ENCODE measurements at regions not wholly inside any gene's neighbourhood (a gene's known extent, or its start where the extent isn't known, plus 50 kb on each side); places are given as distances from the start of the nearest gene placed in this dataset.

DNA sequence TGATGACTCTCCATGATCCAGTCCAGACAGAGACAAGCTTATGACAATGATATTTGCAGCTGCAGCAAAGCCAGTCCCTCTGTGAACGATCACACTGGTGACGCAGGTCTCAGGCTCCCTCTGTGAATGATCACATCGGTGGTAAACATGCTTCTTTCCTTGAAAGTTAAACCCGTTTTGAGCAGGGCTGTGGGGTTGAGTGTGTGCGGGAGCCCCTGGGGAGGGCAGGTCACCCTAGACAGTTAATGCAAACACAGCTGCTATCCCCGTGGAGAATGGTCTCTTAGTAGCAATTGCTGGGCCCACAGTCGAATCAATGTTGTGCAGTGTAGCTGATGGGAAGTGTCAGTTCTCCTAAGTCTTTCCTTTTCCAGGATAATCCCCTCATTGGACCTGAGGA, 71.0 kb upstream of the KIRREL3 start:
- H3K4me3 ChIP-seq (ENCODE audit: insufficient read depth, low read depth, low read length): no peak overlapping the region
- H2AFZ ChIP-seq (ENCODE audit: low read depth, low read length): no peak overlapping the region
- no peak for FAIRE-seq
- no peak for DNase-seq (ENCODE audit: low read depth)
- Mint-ChIP-seq H3K4me1 (ENCODE audit: low read depth, unreplicated experiment) (peaks cover 12% of the 10 kb centered on the region), H3K27me3 (ENCODE audit: low read depth, unreplicated experiment) (peaks cover 13% of the 10 kb centered on the region), H3K27ac (ENCODE audit: unreplicated experiment) (no peak overlapping the region), H3K36me3 (ENCODE audit: low read depth, unreplicated experiment) (no peaks in the 10 kb centered on the region), H3K4me3 (ENCODE audit: unreplicated experiment) (no peak overlapping the region), H3K9me3 (ENCODE audit: unreplicated experiment) (no peaks in the 10 kb centered on the region)
- H3K4me2 ChIP-seq (ENCODE audit: low read length): no peak overlapping the region
- H3K79me2 ChIP-seq (ENCODE audit: insufficient read depth, low read length): no peaks in the 10 kb centered on the region
- H3K36me3 ChIP-seq (ENCODE audit: insufficient read depth, low read length): no peaks in the 10 kb centered on the region
- no peak overlapping the region for H3K9ac ChIP-seq (ENCODE audit: low read length)
- no peak overlapping the region for H3K27ac ChIP-seq (ENCODE audit: low read depth, low read length)
- H3K27me3 ChIP-seq (ENCODE audit: insufficient read depth, low read length): peaks cover 3% of the 10 kb centered on the region
- H4K20me1 ChIP-seq (ENCODE audit: insufficient read depth, low read length): no peaks in the 10 kb centered on the region
- no peaks in the 10 kb centered on the region for H3K9me3 ChIP-seq (ENCODE audit: insufficient read depth, low read depth, low read length)
- H3K4me1 ChIP-seq (ENCODE audit: insufficient read depth, low read length): peaks cover 2% of the 10 kb centered on the region
- TF ChIP-seq EZH2 (IDR thresholded peaks at IDR 0.05; ENCODE audit: insufficient read depth, low read length): no peak
- TF ChIP-seq, protein P1, sequence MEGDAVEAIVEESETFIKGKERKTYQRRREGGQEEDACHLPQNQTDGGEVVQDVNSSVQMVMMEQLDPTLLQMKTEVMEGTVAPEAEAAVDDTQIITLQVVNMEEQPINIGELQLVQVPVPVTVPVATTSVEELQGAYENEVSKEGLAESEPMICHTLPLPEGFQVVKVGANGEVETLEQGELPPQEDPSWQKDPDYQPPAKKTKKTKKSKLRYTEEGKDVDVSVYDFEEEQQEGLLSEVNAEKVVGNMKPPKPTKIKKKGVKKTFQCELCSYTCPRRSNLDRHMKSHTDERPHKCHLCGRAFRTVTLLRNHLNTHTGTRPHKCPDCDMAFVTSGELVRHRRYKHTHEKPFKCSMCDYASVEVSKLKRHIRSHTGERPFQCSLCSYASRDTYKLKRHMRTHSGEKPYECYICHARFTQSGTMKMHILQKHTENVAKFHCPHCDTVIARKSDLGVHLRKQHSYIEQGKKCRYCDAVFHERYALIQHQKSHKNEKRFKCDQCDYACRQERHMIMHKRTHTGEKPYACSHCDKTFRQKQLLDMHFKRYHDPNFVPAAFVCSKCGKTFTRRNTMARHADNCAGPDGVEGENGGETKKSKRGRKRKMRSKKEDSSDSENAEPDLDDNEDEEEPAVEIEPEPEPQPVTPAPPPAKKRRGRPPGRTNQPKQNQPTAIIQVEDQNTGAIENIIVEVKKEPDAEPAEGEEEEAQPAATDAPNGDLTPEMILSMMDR (IDR thresholded peaks at IDR 0.05; ENCODE audit: insufficient read depth, low read depth, low read length): no peak

DNA sequence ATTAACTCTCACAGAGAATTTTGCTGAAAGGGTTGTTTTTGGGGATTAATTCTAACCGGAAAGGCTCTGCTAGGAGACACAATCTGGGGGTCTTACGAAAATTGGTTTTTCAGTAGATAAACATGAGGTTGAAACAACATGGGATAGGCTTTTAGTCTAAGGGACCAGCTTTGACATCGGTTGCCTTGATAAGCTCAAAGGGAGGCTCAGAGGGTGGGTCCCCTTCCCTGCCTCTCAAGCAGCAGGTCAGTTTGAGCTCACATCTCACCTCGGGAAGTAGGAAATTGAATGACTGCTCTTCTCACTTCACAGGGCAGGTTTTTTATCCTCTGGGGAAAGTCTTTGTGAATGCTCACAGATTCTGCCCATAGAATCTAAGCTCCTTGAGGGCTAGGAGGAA, 70.2 kb upstream of the KIRREL3 start:
- Histone ChIP-seq H3K27ac (ENCODE audit: low read depth, low read length) (no peak overlapping the region), H3K4me2 (ENCODE audit: low read length) (no peak overlapping the region), H3K4me3 (ENCODE audit: insufficient read depth, low read depth, low read length) (no peak overlapping the region), H3K9ac (ENCODE audit: low read length) (no peak overlapping the region), H3K27me3 (ENCODE audit: insufficient read depth, low read length) (peaks cover under 1% of the 10 kb centered on the region), H3K79me2 (ENCODE audit: insufficient read depth, low read length) (no peaks in the 10 kb centered on the region), H2AFZ (ENCODE audit: low read depth, low read length) (no peak overlapping the region), H3K4me1 (ENCODE audit: insufficient read depth, low read length) (peaks cover 2% of the 10 kb centered on the region), H4K20me1 (ENCODE audit: insufficient read depth, low read length) (no peaks in the 10 kb centered on the region), H3K9me3 (ENCODE audit: insufficient read depth, low read depth, low read length) (no peaks in the 10 kb centered on the region), H3K36me3 (ENCODE audit: insufficient read depth, low read length) (no peaks in the 10 kb centered on the region)
- no peaks in the 10 kb centered on the region for H3K36me3 Mint-ChIP-seq (ENCODE audit: low read depth, unreplicated experiment)
- H3K9me3 Mint-ChIP-seq (ENCODE audit: unreplicated experiment): no peaks in the 10 kb centered on the region
- FAIRE-seq (no peak), DNase-seq (ENCODE audit: low read depth) (no peak)
- H3K4me1 Mint-ChIP-seq (ENCODE audit: low read depth, unreplicated experiment): peaks cover 12% of the 10 kb centered on the region
- H3K27me3 Mint-ChIP-seq (ENCODE audit: low read depth, unreplicated experiment): peaks cover 15% of the 10 kb centered on the region
- H3K4me3 Mint-ChIP-seq (ENCODE audit: unreplicated experiment): no peak overlapping the region
- no peak for TF ChIP-seq EZH2 (IDR thresholded peaks at IDR 0.05; ENCODE audit: insufficient read depth, low read length)
- TF ChIP-seq, protein P1 (IDR thresholded peaks at IDR 0.05; ENCODE audit: insufficient read depth, low read depth, low read length): no peak
- no peak overlapping the region for H3K27ac Mint-ChIP-seq (ENCODE audit: unreplicated experiment)

DNA sequence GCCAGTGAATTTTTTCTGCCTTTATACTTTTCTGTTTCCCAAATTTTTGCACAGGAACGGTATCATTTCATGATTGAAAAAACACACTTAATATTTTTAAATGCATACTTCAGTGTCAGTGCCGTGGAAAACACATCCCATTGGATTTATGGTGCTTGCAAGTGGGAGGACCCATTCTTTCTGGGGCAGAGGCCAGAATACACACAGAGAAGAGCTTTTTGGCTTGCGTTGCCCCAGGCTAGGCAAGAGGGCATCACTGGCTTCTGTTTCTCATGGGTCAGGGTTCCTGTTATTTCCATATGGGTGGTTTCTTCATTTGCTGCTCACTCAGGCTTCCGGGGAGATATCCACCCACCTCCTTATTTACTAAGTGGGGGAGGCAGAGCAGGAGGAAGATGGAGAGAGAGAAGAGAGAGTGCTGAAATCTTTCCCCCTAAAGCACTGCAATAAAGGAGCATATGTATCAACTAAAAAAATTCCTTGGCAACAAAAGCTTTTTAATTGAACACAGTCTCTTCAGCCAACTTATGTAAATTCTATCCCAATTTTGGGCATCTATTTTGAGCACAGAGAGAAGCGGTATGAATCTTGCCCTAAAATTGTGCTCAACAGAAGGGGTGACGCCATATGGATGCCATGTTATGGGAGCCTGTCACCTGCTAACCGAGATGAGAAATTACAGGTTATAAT, 66.0 kb upstream of the KIRREL3 start:
- H2AFZ ChIP-seq (ENCODE audit: low read depth, low read length): no peak overlapping the region
- H3K4me2 ChIP-seq (ENCODE audit: low read length): no peak overlapping the region
- no peaks in the 10 kb centered on the region for H3K36me3 Mint-ChIP-seq (ENCODE audit: low read depth, unreplicated experiment)
- H3K4me3 ChIP-seq (ENCODE audit: insufficient read depth, low read depth, low read length): no peak overlapping the region
- DNase-seq (ENCODE audit: low read depth): no peak
- FAIRE-seq: no peak
- H3K27me3 Mint-ChIP-seq (ENCODE audit: low read depth, unreplicated experiment): peaks cover 17% of the 10 kb centered on the region
- H3K79me2 ChIP-seq (ENCODE audit: insufficient read depth, low read length): no peaks in the 10 kb centered on the region
- H3K9me3 ChIP-seq (ENCODE audit: insufficient read depth, low read depth, low read length): no peaks in the 10 kb centered on the region
- no peak overlapping the region for H3K27ac ChIP-seq (ENCODE audit: low read depth, low read length)
- H3K27me3 ChIP-seq (ENCODE audit: insufficient read depth, low read length): no peaks in the 10 kb centered on the region
- H3K9ac ChIP-seq (ENCODE audit: low read length): no peak overlapping the region
- no peaks in the 10 kb centered on the region for H4K20me1 ChIP-seq (ENCODE audit: insufficient read depth, low read length)
- H3K9me3 Mint-ChIP-seq (ENCODE audit: unreplicated experiment): no peaks in the 10 kb centered on the region
- no peak for TF ChIP-seq EZH2 (IDR thresholded peaks at IDR 0.05; ENCODE audit: insufficient read depth, low read length)
- TF ChIP-seq, protein P1 (IDR thresholded peaks at IDR 0.05; ENCODE audit: insufficient read depth, low read depth, low read length): no peak
- H3K36me3 ChIP-seq (ENCODE audit: insufficient read depth, low read length): no peaks in the 10 kb centered on the region
- no peak overlapping the region for H3K4me3 Mint-ChIP-seq (ENCODE audit: unreplicated experiment)
- no peaks in the 10 kb centered on the region for H3K4me1 Mint-ChIP-seq (ENCODE audit: low read depth, unreplicated experiment)
- no peak overlapping the region for H3K27ac Mint-ChIP-seq (ENCODE audit: unreplicated experiment)
- H3K4me1 ChIP-seq (ENCODE audit: insufficient read depth, low read length): no peaks in the 10 kb centered on the region

Measured in astrocyte (in vitro differentiated cells and primary cell).